ENCODE measurements at regions not wholly inside any gene's neighbourhood (a gene's known extent, or its start where the extent isn't known, plus 50 kb on each side); places are given as distances from the start of the nearest gene placed in this dataset.

GRCh38 chrX:100479329-100479728 is 69.3 kb upstream of the PCDH19 start:
- TF ChIP-seq CTCF (conservative IDR thresholded peaks at IDR 0.05 in 1 of 2, IDR thresholded peaks at IDR 0.05 in 1 of 2; ENCODE audit: low read depth in 1 of 2, low read length in 2 of 2) (no peak), EZH2 (IDR thresholded peaks at IDR 0.05; ENCODE audit: low read length, missing control alignments) (no peak)
